Tibial nerve (tissue), 4 donors: ENCODE measurements at regions not wholly inside any gene's neighbourhood (a gene's known extent, or its start where the extent isn't known, plus 50 kb on each side); places are given as distances from the start of the nearest gene placed in this dataset.

Source experiments
- DNase-seq, 2 donors: peaks; one replicate each; pipeline ENCODE4 v3.0.0-alpha.2; 2019; ENCODE audit warnings: low spot score in 2 of 2
- H3K27ac ChIP-seq, 4 donors: fragments of 200-600 bp; sonication (generic) in 3 of 4; one replicate each; pipeline ENCODE4 v1.5.1; 2017 to 2019; ENCODE audit warnings: mild to moderate bottlenecking in 1 of 4
- H3K27me3 ChIP-seq, 2 donors: fragments of 200-600 bp; sonication (generic) in 1 of 2; one replicate each; pipeline versions ENCODE4 v1.5.1 to v1.6.0; 2017 to 2019
- H3K36me3 ChIP-seq, 3 donors: fragments of 200-600 bp; sonication (generic); one replicate each; pipeline ENCODE4 v1.5.1; 2018 to 2019
- H3K4me1 ChIP-seq, 4 donors: fragments of 200-600 bp; sonication (generic) in 3 of 4; one replicate each; pipeline ENCODE4 v1.5.1; 2017 to 2019
- H3K4me3 ChIP-seq, 4 donors: fragments of 200-600 bp; sonication (generic) in 3 of 4; one replicate each; pipeline ENCODE4 v1.5.1; 2017 to 2019; ENCODE audit warnings: mild to moderate bottlenecking in 1 of 4, moderate library complexity in 1 of 4
- H3K9me3 ChIP-seq, 4 donors: fragments of 200-600 bp; sonication (generic) in 3 of 4; one replicate each; pipeline ENCODE4 v1.5.1; 2017 to 2019
- CTCF ChIP-seq, 5 experiments: fragments of 200-600 bp in 3 of 5; fragments of 450-650 bp in 2 of 5; sonication (generic) in 3 of 5; IDR thresholded peaks; one replicate each; pipeline ENCODE4 v1.5.1; 2016 to 2019; ENCODE audit warnings: antibody characterized with exemption in 5 of 5, mild to moderate bottlenecking in 3 of 5, moderate library complexity in 2 of 5
- EP300 ChIP-seq, 2 donors: sonication (generic); formaldehyde crosslinking; IDR thresholded peaks; one replicate each; pipeline ENCODE4 v1.6.1; 2017; ENCODE audit warnings: antibody characterized with exemption in 2 of 2, mild to moderate bottlenecking in 1 of 2
- POLR2A ChIP-seq, 2 donors: fragments of 450-650 bp; IDR thresholded peaks; one replicate each; pipeline ENCODE4 v1.6.1; 2017; ENCODE audit warnings: antibody characterized with exemption in 2 of 2, mild to moderate bottlenecking in 2 of 2, moderate library complexity in 2 of 2
- WGBS, 2 donors: methylation state at CpG; one replicate each; pipeline ENCODE4 v1.1.5; 2018; 5-methylcytosine and 5-hydroxymethylcytosine counted together

- Histone ChIP-seq H3K4me3 (no peak overlapping the region), H3K4me1 (no peaks in the 10 kb centered on the region), H3K9me3 (peaks cover 0 to 6% (median 0%) of the 10 kb centered on the region in 4 donors), H3K27ac (no peak overlapping the region), H3K36me3 (no peaks in the 10 kb centered on the region), H3K27me3 (no peaks in the 10 kb centered on the region)
- no peak for DNase-seq
- whole genome bisulfite sequencing, 2 donors = 93 to 94% methylated on average over 5 of the region's 5 CpGs
- TF ChIP-seq POLR2A (IDR thresholded peaks at IDR 0.05) = no peak
These were observed 859.0 kb upstream of the AUTS2 start for GRCh38 chr7:68739306-68739705.

GRCh38 chr7:68744036-68744435 is 854.2 kb upstream of the AUTS2 start:
- DNase-seq = no peak
- TF ChIP-seq CTCF (IDR thresholded peaks at IDR 0.05) = no peak
- TF ChIP-seq POLR2A (IDR thresholded peaks at IDR 0.05) = no peak
- TF ChIP-seq EP300 (IDR thresholded peaks at IDR 0.05) = no peak
- whole genome bisulfite sequencing, 2 donors = 82 to 89% methylated on average over 5 of the region's 5 CpGs

GRCh38 chr7:68748934-68749900 is 849.1 kb upstream of the AUTS2 start:
- no peaks in the 10 kb centered on the region for H3K27me3 ChIP-seq
- H3K4me3 ChIP-seq = no peak overlapping the region
- H3K36me3 ChIP-seq = no peaks in the 10 kb centered on the region
- DNase-seq = no peak
- peaks cover 0 to 7% (median 0%) of the 10 kb centered on the region in 4 donors for H3K4me1 ChIP-seq
- 83 to 87% methylated on average over 14 of the region's 14 CpGs for WGBS, 2 donors
- H3K27ac ChIP-seq = no peak overlapping the region
- no peak for TF ChIP-seq POLR2A (IDR thresholded peaks at IDR 0.05)
- TF ChIP-seq EP300 (IDR thresholded peaks at IDR 0.05) = no peak
- TF ChIP-seq CTCF (IDR thresholded peaks at IDR 0.05) = no peak
- no peaks in the 10 kb centered on the region for H3K9me3 ChIP-seq

More at GRCh38 chr7:68744036-68744435, 854.2 kb upstream of the AUTS2 start:
- Histone ChIP-seq H3K4me1 (no peaks in the 10 kb centered on the region), H3K4me3 (no peak overlapping the region), H3K9me3 (no peaks in the 10 kb centered on the region), H3K27ac (no peak overlapping the region), H3K36me3 (no peaks in the 10 kb centered on the region), H3K27me3 (no peaks in the 10 kb centered on the region)

GRCh38 chr7:68752485-68753178 is 845.6 kb upstream of the AUTS2 start:
- WGBS, 2 donors = 50 to 52% methylated on average over 5 of the region's 5 CpGs
- Histone ChIP-seq H3K27me3 (no peaks in the 10 kb centered on the region), H3K27ac (no peak overlapping the region), H3K9me3 (no peaks in the 10 kb centered on the region), H3K4me1 (peaks cover 0 to 7% (median 0%) of the 10 kb centered on the region in 4 donors), H3K4me3 (no peak overlapping the region), H3K36me3 (no peaks in the 10 kb centered on the region)
- TF ChIP-seq CTCF (IDR thresholded peaks at IDR 0.05) (no peak), EP300 (IDR thresholded peaks at IDR 0.05) (no peak), POLR2A (IDR thresholded peaks at IDR 0.05) (no peak)
- DNase-seq = peak; percentile 15 to 16

GRCh38 chr7:68754414-68754813 is 843.9 kb upstream of the AUTS2 start:
- DNase-seq = no peak
- peaks cover 0 to 7% (median 0%) of the 10 kb centered on the region in 4 donors for H3K4me1 ChIP-seq
- no peak overlapping the region for H3K4me3 ChIP-seq
- no peak for TF ChIP-seq CTCF (IDR thresholded peaks at IDR 0.05)
- no peak for TF ChIP-seq EP300 (IDR thresholded peaks at IDR 0.05)
- no peak for TF ChIP-seq POLR2A (IDR thresholded peaks at IDR 0.05)
- WGBS, 2 donors = 90 to 93% methylated on average over 2 of the region's 2 CpGs
- no peak overlapping the region for H3K27ac ChIP-seq
- no peaks in the 10 kb centered on the region for H3K27me3 ChIP-seq
- no peaks in the 10 kb centered on the region for H3K9me3 ChIP-seq
- H3K36me3 ChIP-seq = no peaks in the 10 kb centered on the region
